ENCODE measurements at regions not wholly inside any gene's neighbourhood (a gene's known extent, or its start where the extent isn't known, plus 50 kb on each side); places are given as distances from the start of the nearest gene placed in this dataset.

GRCh38 chr14:95385701-95386100 is 66.0 kb upstream of the CLMN start:
- DNase-seq, result no peak

- no peak for DNase-seq
Measured at GRCh38 chr14:95382747-95383146, 63.0 kb upstream of the CLMN start.

- no peak for DNase-seq
Measured at GRCh38 chr14:95381726-95382125, 62.0 kb upstream of the CLMN start.

- DNase-seq, result no peak
Measured at GRCh38 chr14:95380350-95381042, 60.8 kb upstream of the CLMN start.

- DNase-seq, result no peak
Measured at GRCh38 chr14:95379634-95380033, 59.9 kb upstream of the CLMN start.

- no peak for DNase-seq
Measured at GRCh38 chr14:95375539-95376109, 55.9 kb upstream of the CLMN start.

- no peak for DNase-seq
Measured at GRCh38 chr14:95374239-95374997, 54.7 kb upstream of the CLMN start.

- no peak for DNase-seq
Measured at GRCh38 chr14:95370076-95370475, 50.4 kb upstream of the CLMN start.

Measured in muscle of arm (tissue), 1 donor.